ENCODE measurements at regions not wholly inside any gene's neighbourhood (a gene's known extent, or its start where the extent isn't known, plus 50 kb on each side); places are given as distances from the start of the nearest gene placed in this dataset.

GRCh38 chr5:5783021-5783420 lies 360.5 kb downstream of the ICE1 start (continued):
- TF ChIP-seq ZFP69B (tag by site-specific recombination; IDR thresholded peaks at IDR 0.05) = no peak
- TF ChIP-seq ZSCAN30 (tag by site-specific recombination; IDR thresholded peaks at IDR 0.05) = no peak
- no peak for TF ChIP-seq ZNF335 (tag by site-specific recombination; conservative IDR thresholded peaks at IDR 0.05)
- no peak for TF ChIP-seq ZNF19 (tag by site-specific recombination; IDR thresholded peaks at IDR 0.05; ENCODE audit: low read depth)
- no peak for TF ChIP-seq ZNF274 (IDR thresholded peaks at IDR 0.05; ENCODE audit: low read length)
- TF ChIP-seq ZNF274 (tag by site-specific recombination; IDR thresholded peaks at IDR 0.05; ENCODE audit: borderline replicate concordance) = no peak

- ChIA-PET CTCF (interaction anchor here (0.6 kb wide), 1 partner anchor 589 kb away, joined by 3 read pairs; no protein-coding TSS in a partner anchor), POLR2A (no interaction called here)
- TF ChIP-seq ZBTB11 (tag by site-specific recombination; conservative IDR thresholded peaks at IDR 0.05; ENCODE audit: low read depth) (no peak), BCL6B (tag by site-specific recombination; IDR thresholded peaks at IDR 0.05) (no peak), IKZF3 (tag by site-specific recombination; IDR thresholded peaks at IDR 0.05) (no peak), ZNF555 (tag by site-specific recombination; conservative IDR thresholded peaks at IDR 0.05) (no peak), KLF9 (tag by site-specific recombination; IDR thresholded peaks at IDR 0.05; ENCODE audit: low read depth) (no peak), ZNF214 (tag by site-specific recombination; IDR thresholded peaks at IDR 0.05; ENCODE audit: borderline replicate concordance) (no peak), AEBP2 (tag by site-specific recombination; IDR thresholded peaks at IDR 0.05; ENCODE audit: borderline replicate concordance) (no peak), ZNF510 (tag by site-specific recombination; IDR thresholded peaks at IDR 0.05; ENCODE audit: insufficient replicate concordance) (no peak), ZNF76 (tag by site-specific recombination; IDR thresholded peaks at IDR 0.05; ENCODE audit: borderline replicate concordance, low read depth) (no peak), ZNF398 (tag by site-specific recombination; IDR thresholded peaks at IDR 0.05) (no peak), SP7 (tag by site-specific recombination; IDR thresholded peaks at IDR 0.05) (no peak)
- no peak overlapping the region for H3K4me3 ChIP-seq (ENCODE audit: low read depth, low read length)
- no peaks in the 10 kb centered on the region for H3K9me3 ChIP-seq (ENCODE audit: control insufficient read depth, insufficient read depth, low read depth, low read length)
- H3K4me1 ChIP-seq (ENCODE audit: control insufficient read depth, insufficient read depth, low read length) = no peaks in the 10 kb centered on the region; the same call in 1 of the 2 replicates
- no peaks in the 10 kb centered on the region for H3K36me3 ChIP-seq (ENCODE audit: control insufficient read depth in 2 of 2, insufficient read depth in 1 of 2, low read length in 2 of 2)
- no peak overlapping the region for H3K27ac ChIP-seq (ENCODE audit: extremely low read depth, low read depth, low read length)
These were observed 359.9 kb downstream of the ICE1 start for GRCh38 chr5:5782402-5782801.
